Liver (tissue), 8 donors: ENCODE measurements at regions not wholly inside any gene's neighbourhood (a gene's known extent, or its start where the extent isn't known, plus 50 kb on each side); places are given as distances from the start of the nearest gene placed in this dataset.

ENCODE experiments used
- DNase-seq: peaks from one replicate; pipeline ENCODE4 v3.0.0-alpha.2; 2017; ENCODE audit warnings: low spot score
- H3K27ac ChIP-seq, 2 donors: one replicate each; pipeline ENCODE4 v1.7.0; 2013; ENCODE audit warnings: inconsistent platforms in 2 of 2, low read length in 2 of 2, control low read depth in 1 of 2, low read depth in 1 of 2, mild to moderate bottlenecking in 1 of 2
- H3K27me3 ChIP-seq, 4 donors: one replicate each; pipeline versions ENCODE4 v1.6.1 to v1.7.0; 2013; ENCODE audit warnings: low read length in 3 of 4, inconsistent platforms in 1 of 4, mild to moderate bottlenecking in 1 of 4, moderate library complexity in 1 of 4; ENCODE audit not compliant: control insufficient read depth in 4 of 4, insufficient read depth in 4 of 4
- H3K36me3 ChIP-seq, 4 donors: one replicate each; pipeline versions ENCODE4 v1.6.1 to v1.7.0; 2013; ENCODE audit warnings: low read length in 3 of 4, mild to moderate bottlenecking in 3 of 4, low read depth in 1 of 4, moderate library complexity in 1 of 4; ENCODE audit not compliant: control insufficient read depth in 4 of 4, insufficient read depth in 3 of 4
- H3K4me1 ChIP-seq, 4 donors: one replicate each; pipeline versions ENCODE4 v1.6.1 to v1.7.0; 2013; ENCODE audit warnings: low read length in 3 of 4, mild to moderate bottlenecking in 3 of 4, moderate library complexity in 1 of 4; ENCODE audit not compliant: control insufficient read depth in 4 of 4, insufficient read depth in 4 of 4
- H3K4me3 ChIP-seq, 3 donors: one replicate each; pipeline versions ENCODE4 v1.6.1 to v1.7.0; 2013; ENCODE audit warnings: low read length in 3 of 3, control low read depth in 1 of 3, low read depth in 1 of 3, mild to moderate bottlenecking in 1 of 3
- H3K9ac ChIP-seq, 2 donors: one replicate each; pipeline ENCODE4 v1.7.0; 2013; ENCODE audit warnings: low read length in 2 of 2, mild to moderate bottlenecking in 2 of 2, moderate library complexity in 2 of 2, control low read depth in 1 of 2, low read depth in 1 of 2
- H3K9me3 ChIP-seq, 4 donors: one replicate each; pipeline versions ENCODE4 v1.6.1 to v1.7.0; 2013; ENCODE audit warnings: low read length in 3 of 4; ENCODE audit not compliant: control insufficient read depth in 4 of 4
- EGR1 ChIP-seq, 2 donors: IDR thresholded peaks; 2 replicates each; pipeline ENCODE4 v1.6.1; 2016 to 2018; ENCODE audit warnings: antibody characterized with exemption in 2 of 2, low read depth in 2 of 2
- FOXA1 ChIP-seq: IDR thresholded peaks from 2 replicates; pipeline ENCODE4 v1.6.1; 2016; ENCODE audit warnings: antibody characterized with exemption
- FOXA2 ChIP-seq: IDR thresholded peaks from 2 replicates; pipeline ENCODE4 v1.6.1; 2016; ENCODE audit warnings: antibody characterized with exemption
- GABPA ChIP-seq, 2 donors: IDR thresholded peaks in 1 of 2; conservative IDR thresholded peaks in 1 of 2; 2 replicates each; pipeline ENCODE4 v1.6.1; 2016; ENCODE audit warnings: antibody characterized with exemption in 2 of 2, mild to moderate bottlenecking in 1 of 2, moderate library complexity in 1 of 2
- HNF4A ChIP-seq, 2 donors: conservative IDR thresholded peaks; 2 replicates each; pipeline ENCODE4 v1.6.1; 2016; ENCODE audit warnings: antibody characterized with exemption in 2 of 2, mild to moderate bottlenecking in 2 of 2
- HNF4G ChIP-seq: IDR thresholded peaks from 2 replicates; pipeline ENCODE4 v1.6.1; 2016; ENCODE audit warnings: antibody characterized with exemption
- JUND ChIP-seq, 2 donors: IDR thresholded peaks; 2 replicates each; pipeline ENCODE4 v1.6.1; 2016; ENCODE audit warnings: antibody characterized with exemption in 2 of 2
- NR2F2 ChIP-seq: IDR thresholded peaks from 2 replicates; pipeline ENCODE4 v1.6.1; 2016; ENCODE audit warnings: antibody characterized with exemption
- RAD21 ChIP-seq, 2 donors: IDR thresholded peaks; 2 replicates each; pipeline ENCODE4 v1.6.1; 2016; ENCODE audit warnings: antibody characterized with exemption in 2 of 2, mild to moderate bottlenecking in 2 of 2
- REST ChIP-seq: IDR thresholded peaks from 2 replicates; pipeline ENCODE4 v1.6.1; 2016; ENCODE audit warnings: antibody characterized with exemption, mild to moderate bottlenecking
- RXRA ChIP-seq, 2 donors: IDR thresholded peaks; 2 replicates each; pipeline ENCODE4 v1.6.1; 2017 to 2018; ENCODE audit warnings: antibody characterized with exemption in 2 of 2, mild to moderate bottlenecking in 1 of 2
- SP1 ChIP-seq: IDR thresholded peaks from 2 replicates; pipeline ENCODE4 v1.6.1; 2018; ENCODE audit warnings: antibody characterized with exemption, mild to moderate bottlenecking
- TAF1 ChIP-seq: conservative IDR thresholded peaks from 2 replicates; pipeline ENCODE4 v1.6.1; 2016; ENCODE audit warnings: antibody characterized with exemption, mild to moderate bottlenecking
- YY1 ChIP-seq: IDR thresholded peaks from 2 replicates; pipeline ENCODE4 v1.6.1; 2016; ENCODE audit warnings: antibody characterized with exemption, mild to moderate bottlenecking
- ZBTB33 ChIP-seq: IDR thresholded peaks from 2 replicates; pipeline ENCODE4 v1.6.1; 2016; ENCODE audit warnings: antibody characterized with exemption
- WGBS: extraction: QIAGEN DNeasy Blood & Tissue Kit; methylation state at CpG from one replicate; pipeline ENCODE4 v1.1.7; 2013; 5-methylcytosine and 5-hydroxymethylcytosine counted together
- TF ChIP-seq, protein P1 (sequence below): IDR thresholded peaks from 2 replicates; pipeline ENCODE4 v1.6.1; 2016; ENCODE audit warnings: antibody characterized with exemption
- TF ChIP-seq, protein P2 (sequence below): IDR thresholded peaks from 2 replicates; pipeline ENCODE4 v1.6.1; 2016; ENCODE audit warnings: antibody characterized with exemption
- TF ChIP-seq, protein P3 (sequence below): fragments of 150-350 bp; IDR thresholded peaks from 2 replicates; pipeline ENCODE4 v1.5.1; 2017; ENCODE audit warnings: improper control_type of control experiment, low read depth, low read length; ENCODE audit not compliant: missing input control
- donor health status: healthy.
- donor health status: healthy.
- donor health status: healthy.
- donor health status: healthy.
- donor health status: healthy.

GRCh38 chr1:43031316-43032203 lies 72.9 kb upstream of the SLC2A1 start:
- Histone ChIP-seq H3K27ac (no peak overlapping the region), H3K27me3 (no peaks in the 10 kb centered on the region), H3K9me3 (no peaks in the 10 kb centered on the region), H3K4me3 (no peak overlapping the region), H3K9ac (no peak overlapping the region), H3K4me1 (no peaks in the 10 kb centered on the region), H3K36me3 (no peaks in the 10 kb centered on the region)
- WGBS: 94% methylated on average over 14 of the region's 14 CpGs
- DNase-seq: no peak
- TF ChIP-seq NR2F2 (no peak), HNF4A (conservative IDR thresholded peaks at IDR 0.05) (no peak), RAD21 (IDR thresholded peaks at IDR 0.05) (no peak), RXRA (IDR thresholded peaks at IDR 0.05) (no peak), GABPA (IDR thresholded peaks at IDR 0.05 in 1 of 2, conservative IDR thresholded peaks at IDR 0.05 in 1 of 2) (no peak), ZBTB33 (no peak), SP1 (no peak), FOXA2 (no peak), EGR1 (IDR thresholded peaks at IDR 0.05; ENCODE audit: low read depth in 2 of 2) (no peak), FOXA1 (no peak)
- TF ChIP-seq, protein P1, sequence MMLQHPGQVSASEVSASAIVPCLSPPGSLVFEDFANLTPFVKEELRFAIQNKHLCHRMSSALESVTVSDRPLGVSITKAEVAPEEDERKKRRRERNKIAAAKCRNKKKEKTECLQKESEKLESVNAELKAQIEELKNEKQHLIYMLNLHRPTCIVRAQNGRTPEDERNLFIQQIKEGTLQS: no peak
- TF ChIP-seq, protein P2, sequence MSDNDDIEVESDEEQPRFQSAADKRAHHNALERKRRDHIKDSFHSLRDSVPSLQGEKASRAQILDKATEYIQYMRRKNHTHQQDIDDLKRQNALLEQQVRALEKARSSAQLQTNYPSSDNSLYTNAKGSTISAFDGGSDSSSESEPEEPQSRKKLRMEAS: no peak

- H3K36me3 ChIP-seq: no peaks in the 10 kb centered on the region
These were observed 66.2 kb upstream of the SLC2A1 start for GRCh38 chr1:43024905-43025304.

More at GRCh38 chr1:43024905-43025304, 66.2 kb upstream of the SLC2A1 start:
- TF ChIP-seq EGR1 (IDR thresholded peaks at IDR 0.05; ENCODE audit: low read depth in 2 of 2) (no peak), SP1 (no peak), RXRA (IDR thresholded peaks at IDR 0.05) (no peak), ZBTB33 (no peak), JUND (IDR thresholded peaks at IDR 0.05) (no peak), FOXA2 (no peak), TAF1 (no peak), RAD21 (IDR thresholded peaks at IDR 0.05) (no peak), GABPA (IDR thresholded peaks at IDR 0.05 in 1 of 2, conservative IDR thresholded peaks at IDR 0.05 in 1 of 2) (no peak), YY1 (no peak), REST (no peak), FOXA1 (no peak), HNF4G (no peak), NR2F2 (no peak)
- TF ChIP-seq, protein P3, sequence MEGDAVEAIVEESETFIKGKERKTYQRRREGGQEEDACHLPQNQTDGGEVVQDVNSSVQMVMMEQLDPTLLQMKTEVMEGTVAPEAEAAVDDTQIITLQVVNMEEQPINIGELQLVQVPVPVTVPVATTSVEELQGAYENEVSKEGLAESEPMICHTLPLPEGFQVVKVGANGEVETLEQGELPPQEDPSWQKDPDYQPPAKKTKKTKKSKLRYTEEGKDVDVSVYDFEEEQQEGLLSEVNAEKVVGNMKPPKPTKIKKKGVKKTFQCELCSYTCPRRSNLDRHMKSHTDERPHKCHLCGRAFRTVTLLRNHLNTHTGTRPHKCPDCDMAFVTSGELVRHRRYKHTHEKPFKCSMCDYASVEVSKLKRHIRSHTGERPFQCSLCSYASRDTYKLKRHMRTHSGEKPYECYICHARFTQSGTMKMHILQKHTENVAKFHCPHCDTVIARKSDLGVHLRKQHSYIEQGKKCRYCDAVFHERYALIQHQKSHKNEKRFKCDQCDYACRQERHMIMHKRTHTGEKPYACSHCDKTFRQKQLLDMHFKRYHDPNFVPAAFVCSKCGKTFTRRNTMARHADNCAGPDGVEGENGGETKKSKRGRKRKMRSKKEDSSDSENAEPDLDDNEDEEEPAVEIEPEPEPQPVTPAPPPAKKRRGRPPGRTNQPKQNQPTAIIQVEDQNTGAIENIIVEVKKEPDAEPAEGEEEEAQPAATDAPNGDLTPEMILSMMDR: no peak
- TF ChIP-seq, protein P1: no peak
- TF ChIP-seq, protein P2: no peak
- Histone ChIP-seq H3K9me3 (no peaks in the 10 kb centered on the region), H3K9ac (no peak overlapping the region), H3K4me3 (no peak overlapping the region), H3K27me3 (no peaks in the 10 kb centered on the region), H3K4me1 (no peaks in the 10 kb centered on the region), H3K27ac (no peak overlapping the region)
- 77% methylated on average over 7 of the region's 7 CpGs for WGBS
- no peak for DNase-seq
